Testis (tissue), 2 donors: ENCODE measurements at regions not wholly inside any gene's neighbourhood (a gene's known extent, or its start where the extent isn't known, plus 50 kb on each side); places are given as distances from the start of the nearest gene placed in this dataset.

ENCODE experiments used
- POLR2A ChIP-seq: fragments of 450-650 bp; IDR thresholded peaks from one replicate; pipeline ENCODE4 v1.6.1; 2017; ENCODE audit warnings: antibody characterized with exemption, mild to moderate bottlenecking, moderate library complexity
- TF ChIP-seq, protein P1 (sequence below), 3 experiments: fragments of 450-650 bp in 2 of 3; fragments of 200-600 bp in 1 of 3; sonication (generic) in 1 of 3; IDR thresholded peaks; one replicate each; pipeline ENCODE4 v1.5.1; 2016 to 2019; ENCODE audit warnings: antibody characterized with exemption in 3 of 3, mild to moderate bottlenecking in 2 of 3, moderate library complexity in 1 of 3

DNA sequence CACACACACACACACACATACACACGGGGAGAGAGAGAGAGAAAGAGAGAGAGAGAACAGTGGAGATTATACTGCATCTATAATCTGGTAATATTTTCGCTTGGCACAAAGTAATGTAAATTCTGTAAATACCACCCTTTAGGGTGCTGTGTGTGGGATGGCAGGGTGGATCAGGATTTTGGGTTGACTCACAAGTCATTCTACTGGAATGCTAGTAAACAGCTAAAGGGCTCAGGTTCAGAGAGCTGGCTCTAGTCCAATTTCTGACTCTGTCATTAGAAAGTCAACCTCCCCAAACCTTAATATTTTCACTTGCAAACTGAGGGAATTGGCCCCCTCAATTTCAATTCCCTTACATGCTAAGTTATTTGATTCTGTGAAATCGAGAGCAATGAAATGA, 308.3 kb downstream of the TSN start:
- TF ChIP-seq, protein P1, sequence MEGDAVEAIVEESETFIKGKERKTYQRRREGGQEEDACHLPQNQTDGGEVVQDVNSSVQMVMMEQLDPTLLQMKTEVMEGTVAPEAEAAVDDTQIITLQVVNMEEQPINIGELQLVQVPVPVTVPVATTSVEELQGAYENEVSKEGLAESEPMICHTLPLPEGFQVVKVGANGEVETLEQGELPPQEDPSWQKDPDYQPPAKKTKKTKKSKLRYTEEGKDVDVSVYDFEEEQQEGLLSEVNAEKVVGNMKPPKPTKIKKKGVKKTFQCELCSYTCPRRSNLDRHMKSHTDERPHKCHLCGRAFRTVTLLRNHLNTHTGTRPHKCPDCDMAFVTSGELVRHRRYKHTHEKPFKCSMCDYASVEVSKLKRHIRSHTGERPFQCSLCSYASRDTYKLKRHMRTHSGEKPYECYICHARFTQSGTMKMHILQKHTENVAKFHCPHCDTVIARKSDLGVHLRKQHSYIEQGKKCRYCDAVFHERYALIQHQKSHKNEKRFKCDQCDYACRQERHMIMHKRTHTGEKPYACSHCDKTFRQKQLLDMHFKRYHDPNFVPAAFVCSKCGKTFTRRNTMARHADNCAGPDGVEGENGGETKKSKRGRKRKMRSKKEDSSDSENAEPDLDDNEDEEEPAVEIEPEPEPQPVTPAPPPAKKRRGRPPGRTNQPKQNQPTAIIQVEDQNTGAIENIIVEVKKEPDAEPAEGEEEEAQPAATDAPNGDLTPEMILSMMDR (IDR thresholded peaks at IDR 0.05), result no peak
- TF ChIP-seq POLR2A, result no peak
